Epithelial cell of proximal tubule (primary cell): ENCODE measurements at regions not wholly inside any gene's neighbourhood (a gene's known extent, or its start where the extent isn't known, plus 50 kb on each side); places are given as distances from the start of the nearest gene placed in this dataset.
"Not testable (repeated sequence)": the region's sequence is repeated elsewhere in the genome, so short reads cannot be mapped to it uniquely, and the experiment has no call there.

Source experiments
- DNase-seq: peaks from one replicate; pipeline ENCODE4 v3.0.0-alpha.2; 2011; ENCODE audit warnings: low read depth
- H3K4me3 ChIP-seq: 2 replicates; pipeline ENCODE4 v1.5.1; 2011; ENCODE audit warnings: low read depth, mild to moderate bottlenecking, low read length
- CTCF ChIP-seq: conservative IDR thresholded peaks from 2 replicates; pipeline ENCODE4 v1.5.1; 2012; ENCODE audit warnings: low read depth, mild to moderate bottlenecking, low read length

GRCh38 chr6:126976253-126976797, 142.1 kb upstream of the RSPO3 start:
- no peak overlapping the region for H3K4me3 ChIP-seq
- TF ChIP-seq CTCF: no peak
- no peak for DNase-seq

- no peak for DNase-seq
- no peak overlapping the region for H3K4me3 ChIP-seq
- no peak for TF ChIP-seq CTCF
Observed at GRCh38 chr6:126983779-126984178, 134.7 kb upstream of the RSPO3 start.

GRCh38 chr6:126988125-126988524, 130.3 kb upstream of the RSPO3 start:
- H3K4me3 ChIP-seq, DNase-seq: not testable (repeated sequence)

GRCh38 chr6:127000631-127001030, 117.8 kb upstream of the RSPO3 start:
- no peak for DNase-seq
- H3K4me3 ChIP-seq: no peak overlapping the region
- TF ChIP-seq CTCF: no peak

GRCh38 chr6:127013865-127014264, 104.6 kb upstream of the RSPO3 start:
- no peak for TF ChIP-seq CTCF
- no peak overlapping the region for H3K4me3 ChIP-seq
- DNase-seq: peak; percentile 38

- no peak for TF ChIP-seq CTCF
- no peak for DNase-seq
- no peak overlapping the region for H3K4me3 ChIP-seq
Observed at GRCh38 chr6:127015858-127016257, 102.6 kb upstream of the RSPO3 start.

GRCh38 chr6:127019828-127020227, 98.6 kb upstream of the RSPO3 start:
- no peak for DNase-seq
- TF ChIP-seq CTCF: no peak
- H3K4me3 ChIP-seq: no peak overlapping the region
